Neuronal stem cell (in vitro differentiated cells): ENCODE measurements at regions not wholly inside any gene's neighbourhood (a gene's known extent, or its start where the extent isn't known, plus 50 kb on each side); places are given as distances from the start of the nearest gene placed in this dataset.

Experiments
- DNase-seq: peaks from one replicate; pipeline ENCODE4 v3.0.0-alpha.2; 2013; ENCODE audit warnings: low spot score
- H2AFZ ChIP-seq: one replicate; pipeline ENCODE4 v1.6.1; 2013; ENCODE audit warnings: mild to moderate bottlenecking, low read length, inconsistent platforms
- H2AK5ac ChIP-seq: 2 replicates; pipeline ENCODE4 v1.6.1; 2013; ENCODE audit warnings: low read depth, mild to moderate bottlenecking, inconsistent platforms, low read length, moderate library complexity, mixed read lengths
- H2BK120ac ChIP-seq: 2 replicates; pipeline ENCODE4 v1.6.1; 2013; ENCODE audit warnings: low read depth, mild to moderate bottlenecking, inconsistent platforms, low read length, moderate library complexity, mixed read lengths
- H2BK12ac ChIP-seq: one replicate; pipeline ENCODE4 v1.6.1; 2013; ENCODE audit warnings: low read length, inconsistent platforms
- H2BK15ac ChIP-seq: 2 replicates; pipeline ENCODE4 v1.6.1; 2013; ENCODE audit warnings: mild to moderate bottlenecking, low read length, inconsistent platforms, mixed read lengths
- H2BK5ac ChIP-seq: one replicate; pipeline ENCODE4 v1.6.1; 2013; ENCODE audit warnings: inconsistent platforms, mild to moderate bottlenecking, low read length, moderate library complexity
- H3K14ac ChIP-seq: one replicate; pipeline ENCODE4 v1.6.1; 2013; ENCODE audit warnings: low read length, inconsistent platforms
- H3K18ac ChIP-seq: 2 replicates; pipeline ENCODE4 v1.6.1; 2013; ENCODE audit warnings: low read length, inconsistent platforms
- H3K23ac ChIP-seq: 2 replicates; pipeline ENCODE4 v1.6.1; 2013; ENCODE audit warnings: low read depth, mild to moderate bottlenecking, mixed read lengths, low read length, inconsistent platforms; ENCODE audit not compliant: poor library complexity
- H3K27ac ChIP-seq: replicated peaks from 3 replicates; pipeline ENCODE4 v1.5.1; 2013; ENCODE audit warnings: low read length, inconsistent platforms
- H3K27me3 ChIP-seq, 3 experiments: 2 replicates each; pipeline ENCODE4 v1.6.1; 2013; ENCODE audit warnings: low read length in 3 of 3, mild to moderate bottlenecking in 2 of 3, inconsistent platforms in 1 of 3, low read depth in 1 of 3, mixed read lengths in 1 of 3, moderate library complexity in 1 of 3; ENCODE audit not compliant: control insufficient read depth in 3 of 3, insufficient read depth in 3 of 3
- H3K36me3 ChIP-seq, 2 donors: replicated peaks in 1 of 2; 2 replicates each; pipeline ENCODE4 v1.6.1; 2013; ENCODE audit warnings: low read length in 2 of 2; ENCODE audit not compliant: control insufficient read depth in 2 of 2, insufficient read depth in 2 of 2
- H3K4ac ChIP-seq: 2 replicates; pipeline ENCODE4 v1.6.1; 2013; ENCODE audit warnings: inconsistent platforms, mild to moderate bottlenecking, low read length, moderate library complexity
- H3K4me1 ChIP-seq, 2 donors: 1 replicate in 1 of 2; 2 replicates in 1 of 2; pipeline ENCODE4 v1.6.1; 2013; ENCODE audit warnings: low read length in 2 of 2, low read depth in 1 of 2; ENCODE audit not compliant: control insufficient read depth in 2 of 2, insufficient read depth in 1 of 2
- H3K4me2 ChIP-seq: one replicate; pipeline ENCODE4 v1.6.1; 2013; ENCODE audit warnings: mild to moderate bottlenecking, low read length, inconsistent platforms; ENCODE audit not compliant: insufficient read depth, poor library complexity, severe bottlenecking
- H3K4me3 ChIP-seq, 2 donors: 2 replicates each; pipeline ENCODE4 v1.5.1; 2013; ENCODE audit warnings: low read length in 2 of 2, mild to moderate bottlenecking in 2 of 2, inconsistent platforms in 1 of 2, moderate library complexity in 1 of 2
- H3K79me1 ChIP-seq: one replicate; pipeline ENCODE4 v1.6.1; 2013; ENCODE audit warnings: low read depth, mild to moderate bottlenecking, inconsistent platforms, low read length, moderate library complexity
- H3K9ac ChIP-seq: one replicate; pipeline ENCODE4 v1.6.1; 2013; ENCODE audit warnings: mild to moderate bottlenecking, low read depth, low read length, inconsistent platforms; ENCODE audit not compliant: poor library complexity
- H3K9me3 ChIP-seq, 2 donors: replicated peaks in 1 of 2; 2 replicates each; pipeline versions ENCODE3 to v1.6.1; 2013; ENCODE audit warnings: low read length in 2 of 2, mild to moderate bottlenecking in 2 of 2, inconsistent platforms in 1 of 2, low read depth in 1 of 2, mixed read lengths in 1 of 2, moderate library complexity in 1 of 2; ENCODE audit not compliant: control insufficient read depth in 2 of 2, insufficient read depth in 1 of 2
- H4K8ac ChIP-seq: one replicate; pipeline ENCODE4 v1.6.1; 2013; ENCODE audit warnings: low read depth, mild to moderate bottlenecking, inconsistent platforms, low read length, moderate library complexity
- H4K91ac ChIP-seq: one replicate; pipeline ENCODE4 v1.6.1; 2013; ENCODE audit warnings: low read length, low read depth, mild to moderate bottlenecking, inconsistent platforms; ENCODE audit not compliant: poor library complexity
- WGBS, 2 donors: extraction: QIAGEN DNeasy Blood & Tissue Kit; methylation state at CpG; one replicate each; pipeline ENCODE4 v1.1.7; 2013; ENCODE audit warnings: missing lambda C conversion rate in 2 of 2, mixed read lengths in 1 of 2; ENCODE audit not compliant: insufficient read length in 2 of 2, insufficient replicate concordance in 1 of 2; ENCODE audit errors: extremely low coverage in 2 of 2; 5-methylcytosine and 5-hydroxymethylcytosine counted together

DNA sequence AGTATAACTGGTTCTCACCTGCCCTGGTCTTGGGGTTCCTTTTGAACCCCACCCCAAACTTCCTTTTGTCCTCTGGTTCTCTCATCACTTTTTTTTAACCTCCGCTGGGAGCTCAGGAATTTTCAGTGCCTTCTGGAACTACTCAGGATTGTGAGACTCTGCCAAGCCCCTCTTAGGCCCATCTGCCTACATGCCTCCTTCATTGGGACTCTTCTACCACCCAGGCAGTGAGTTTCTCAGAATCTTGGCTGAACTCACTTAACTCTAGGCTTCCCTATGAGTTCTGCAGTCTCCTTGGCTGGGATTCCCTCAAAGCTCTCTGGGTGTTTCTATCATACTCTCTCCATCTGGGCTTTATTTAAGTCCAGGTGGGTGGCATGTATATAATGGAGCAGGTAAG is 86.3 kb downstream of the MDH1 start:
- H3K4ac ChIP-seq: no peak overlapping the region
- H3K27ac ChIP-seq: no peak overlapping the region
- no peak overlapping the region for H2BK120ac ChIP-seq
- H3K14ac ChIP-seq: no peak overlapping the region
- H2BK15ac ChIP-seq: no peak overlapping the region
- H4K91ac ChIP-seq: no peak overlapping the region
- no CpG with 5 or more reads among the region's 1 CpG for WGBS, 2 donors
- peaks cover 0 to 2% of the 10 kb centered on the region in 2 donors for H3K4me1 ChIP-seq
- no peak overlapping the region for H3K9ac ChIP-seq
- H3K9me3 ChIP-seq: no peaks in the 10 kb centered on the region
- no peak overlapping the region for H3K23ac ChIP-seq
- H3K4me2 ChIP-seq: no peak overlapping the region
- no peak for DNase-seq
- no peak overlapping the region for H2AK5ac ChIP-seq
- no peak overlapping the region for H3K4me3 ChIP-seq
- no peaks in the 10 kb centered on the region for H3K27me3 ChIP-seq
- no peak overlapping the region for H2BK5ac ChIP-seq
- no peaks in the 10 kb centered on the region for H3K79me1 ChIP-seq
- H2BK12ac ChIP-seq: no peak overlapping the region
- no peak overlapping the region for H4K8ac ChIP-seq
- H3K36me3 ChIP-seq: no peaks in the 10 kb centered on the region
- no peak overlapping the region for H2AFZ ChIP-seq
- no peak overlapping the region for H3K18ac ChIP-seq

DNA sequence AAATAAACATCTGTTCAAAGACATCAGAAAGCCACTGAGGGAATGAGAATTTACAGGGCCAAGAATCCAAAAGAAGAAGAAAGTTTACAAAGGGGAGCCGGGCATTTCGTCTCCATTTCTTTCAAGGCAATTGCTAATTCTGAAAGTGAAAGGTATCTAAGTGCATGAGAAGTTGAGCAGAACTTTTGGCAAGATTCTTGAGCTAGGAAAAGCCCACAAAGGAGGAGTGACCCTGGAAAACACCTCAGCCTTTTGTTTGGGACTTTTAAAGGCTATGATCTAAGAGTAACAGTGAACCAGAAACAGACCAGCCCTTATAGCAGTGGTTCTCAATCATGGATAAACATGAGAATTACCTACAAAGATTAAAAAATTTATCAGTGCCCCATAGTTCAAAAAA is 87.4 kb downstream of the MDH1 start:
- no peak for DNase-seq
- Histone ChIP-seq H4K91ac (no peak overlapping the region), H2BK15ac (no peak overlapping the region), H2BK12ac (no peak overlapping the region), H3K4me1 (peaks cover 0 to 4% of the 10 kb centered on the region in 2 donors), H3K4me3 (no peak overlapping the region), H2BK120ac (no peak overlapping the region), H2BK5ac (no peak overlapping the region), H4K8ac (no peak overlapping the region), H3K4me2 (no peak overlapping the region), H3K14ac (no peak overlapping the region), H3K9ac (no peak overlapping the region), H2AFZ (no peak overlapping the region), H3K27ac (no peak overlapping the region), H3K18ac (no peak overlapping the region), H3K79me1 (no peaks in the 10 kb centered on the region), H3K27me3 (no peaks in the 10 kb centered on the region), H3K36me3 (no peaks in the 10 kb centered on the region), H3K23ac (no peak overlapping the region), H2AK5ac (no peak overlapping the region), H3K9me3 (no peaks in the 10 kb centered on the region), H3K4ac (no peak overlapping the region)
- no CpG with 5 or more reads among the region's 2 CpGs for WGBS, 2 donors

DNA sequence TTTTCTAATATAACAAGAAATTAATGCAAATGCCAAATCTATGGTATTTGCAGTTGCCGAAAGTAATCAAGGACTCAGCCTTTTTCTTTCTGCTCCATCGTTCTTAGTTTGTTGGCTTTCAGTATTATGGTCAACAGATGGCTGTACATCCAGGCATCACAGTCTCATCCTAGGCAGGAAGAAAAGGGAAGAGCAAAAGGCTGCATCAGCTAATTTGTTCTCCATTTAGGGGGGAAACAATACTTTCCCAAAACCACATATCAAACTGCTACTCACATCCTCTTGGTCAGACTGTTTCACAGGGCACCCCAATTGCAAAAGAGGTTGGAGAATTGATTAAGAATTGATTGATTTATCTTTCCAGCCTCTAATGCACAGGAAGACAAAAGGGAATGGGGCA is 89.3 kb downstream of the MDH1 start:
- Histone ChIP-seq H3K9ac (no peak overlapping the region), H3K18ac (no peak overlapping the region), H4K8ac (no peak overlapping the region), H3K9me3 (no peaks in the 10 kb centered on the region), H4K91ac (no peak overlapping the region), H2AFZ (no peak overlapping the region), H2AK5ac (no peak overlapping the region), H3K4me1 (peaks cover 0 to 4% of the 10 kb centered on the region in 2 donors), H2BK15ac (no peak overlapping the region), H3K27ac (no peak overlapping the region), H3K4me3 (no peak overlapping the region), H3K14ac (no peak overlapping the region), H3K79me1 (no peaks in the 10 kb centered on the region), H3K36me3 (no peaks in the 10 kb centered on the region), H3K4ac (no peak overlapping the region), H2BK5ac (no peak overlapping the region), H2BK120ac (no peak overlapping the region), H2BK12ac (no peak overlapping the region), H3K23ac (no peak overlapping the region), H3K27me3 (no peaks in the 10 kb centered on the region), H3K4me2 (no peak overlapping the region)
- WGBS, 2 donors: no CpG with 5 or more reads among the region's 2 CpGs
- DNase-seq: no peak

DNA sequence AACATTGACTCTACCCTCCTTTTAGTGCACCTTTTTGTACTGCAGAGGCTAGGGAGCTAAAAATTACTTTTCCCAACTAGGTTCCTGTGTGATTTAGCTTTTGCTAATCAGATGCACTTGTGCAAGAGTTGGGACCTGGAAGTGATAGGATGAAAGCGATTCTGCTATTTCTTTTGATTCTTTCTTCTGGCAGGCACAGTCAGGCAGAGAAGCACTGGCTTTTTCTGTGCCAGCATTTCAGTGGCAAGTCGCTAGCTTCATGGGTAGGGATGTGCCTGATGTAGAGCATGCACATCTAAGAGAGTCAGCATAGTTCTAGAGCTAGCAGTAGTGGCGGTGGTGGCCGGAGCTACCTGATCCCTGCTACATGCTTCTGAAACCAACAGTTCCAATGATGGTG is 89.8 kb downstream of the MDH1 start:
- H3K4me3 ChIP-seq: no peak overlapping the region
- WGBS, 2 donors: no CpG with 5 or more reads among the region's 4 CpGs
- H4K91ac ChIP-seq: no peak overlapping the region
- DNase-seq: no peak
- no peak overlapping the region for H4K8ac ChIP-seq
- no peak overlapping the region for H2BK12ac ChIP-seq
- no peak overlapping the region for H2AFZ ChIP-seq
- no peaks in the 10 kb centered on the region for H3K27me3 ChIP-seq
- H3K79me1 ChIP-seq: no peaks in the 10 kb centered on the region
- H3K36me3 ChIP-seq: no peaks in the 10 kb centered on the region
- peaks cover 0 to 4% of the 10 kb centered on the region in 2 donors for H3K4me1 ChIP-seq
- no peak overlapping the region for H2AK5ac ChIP-seq
- no peak overlapping the region for H3K9ac ChIP-seq
- H3K23ac ChIP-seq: no peak overlapping the region
- no peak overlapping the region for H2BK5ac ChIP-seq
- H2BK120ac ChIP-seq: no peak overlapping the region
- H3K4me2 ChIP-seq: no peak overlapping the region
- no peak overlapping the region for H3K14ac ChIP-seq
- no peak overlapping the region for H3K27ac ChIP-seq
- H3K4ac ChIP-seq: no peak overlapping the region
- no peak overlapping the region for H2BK15ac ChIP-seq
- H3K9me3 ChIP-seq: no peaks in the 10 kb centered on the region
- no peak overlapping the region for H3K18ac ChIP-seq
